Kidney epithelial cell (primary cell): ENCODE measurements at regions not wholly inside any gene's neighbourhood (a gene's known extent, or its start where the extent isn't known, plus 50 kb on each side); places are given as distances from the start of the nearest gene placed in this dataset.

ENCODE experiments used
- DNase-seq: peaks from one replicate; pipeline ENCODE4 v3.0.0-alpha.2; 2010; ENCODE audit warnings: low read depth
- H3K27me3 ChIP-seq: 2 replicates; pipeline ENCODE4 v1.6.0; 2011; ENCODE audit warnings: low read length; ENCODE audit not compliant: control insufficient read depth, insufficient read depth
- H3K36me3 ChIP-seq: 2 replicates; pipeline ENCODE4 v1.5.1; 2011; ENCODE audit warnings: low read length; ENCODE audit not compliant: control insufficient read depth, insufficient read depth
- H3K4me3 ChIP-seq: 2 replicates; pipeline ENCODE4 v1.5.1; 2011; ENCODE audit warnings: low read depth, mild to moderate bottlenecking, control low read depth, low read length
- TF ChIP-seq, protein P1 (sequence below): IDR thresholded peaks from 2 replicates; pipeline ENCODE4 v1.5.1; 2011; ENCODE audit warnings: mild to moderate bottlenecking, moderate library complexity, low read length, control low read depth, inconsistent platforms; ENCODE audit not compliant: insufficient read depth, poor library complexity, severe bottlenecking

DNA sequence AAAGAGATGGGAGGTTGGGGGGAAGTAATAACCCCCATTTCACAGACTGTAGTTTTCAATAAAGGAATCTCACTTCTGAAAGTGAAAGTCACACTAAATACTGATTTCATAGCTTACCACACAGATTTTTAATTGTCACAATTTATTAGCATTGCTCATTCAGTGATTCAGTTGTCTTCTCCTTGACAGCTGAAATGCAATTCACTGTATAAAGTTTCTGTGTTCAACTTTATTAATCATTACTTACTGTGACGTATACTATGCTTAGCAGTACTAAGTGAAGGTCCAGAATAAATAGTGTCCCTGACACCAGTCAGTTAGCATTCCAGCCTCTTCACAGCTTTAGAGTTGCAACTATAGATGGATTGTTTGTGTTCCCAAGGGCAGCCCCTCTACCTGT is 324.1 kb upstream of the CRIM1 start:
- TF ChIP-seq, protein P1, sequence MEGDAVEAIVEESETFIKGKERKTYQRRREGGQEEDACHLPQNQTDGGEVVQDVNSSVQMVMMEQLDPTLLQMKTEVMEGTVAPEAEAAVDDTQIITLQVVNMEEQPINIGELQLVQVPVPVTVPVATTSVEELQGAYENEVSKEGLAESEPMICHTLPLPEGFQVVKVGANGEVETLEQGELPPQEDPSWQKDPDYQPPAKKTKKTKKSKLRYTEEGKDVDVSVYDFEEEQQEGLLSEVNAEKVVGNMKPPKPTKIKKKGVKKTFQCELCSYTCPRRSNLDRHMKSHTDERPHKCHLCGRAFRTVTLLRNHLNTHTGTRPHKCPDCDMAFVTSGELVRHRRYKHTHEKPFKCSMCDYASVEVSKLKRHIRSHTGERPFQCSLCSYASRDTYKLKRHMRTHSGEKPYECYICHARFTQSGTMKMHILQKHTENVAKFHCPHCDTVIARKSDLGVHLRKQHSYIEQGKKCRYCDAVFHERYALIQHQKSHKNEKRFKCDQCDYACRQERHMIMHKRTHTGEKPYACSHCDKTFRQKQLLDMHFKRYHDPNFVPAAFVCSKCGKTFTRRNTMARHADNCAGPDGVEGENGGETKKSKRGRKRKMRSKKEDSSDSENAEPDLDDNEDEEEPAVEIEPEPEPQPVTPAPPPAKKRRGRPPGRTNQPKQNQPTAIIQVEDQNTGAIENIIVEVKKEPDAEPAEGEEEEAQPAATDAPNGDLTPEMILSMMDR: no peak
- H3K4me3 ChIP-seq: no peak overlapping the region
- no peaks in the 10 kb centered on the region for H3K36me3 ChIP-seq
- no peaks in the 10 kb centered on the region for H3K27me3 ChIP-seq
- DNase-seq: no peak

DNA sequence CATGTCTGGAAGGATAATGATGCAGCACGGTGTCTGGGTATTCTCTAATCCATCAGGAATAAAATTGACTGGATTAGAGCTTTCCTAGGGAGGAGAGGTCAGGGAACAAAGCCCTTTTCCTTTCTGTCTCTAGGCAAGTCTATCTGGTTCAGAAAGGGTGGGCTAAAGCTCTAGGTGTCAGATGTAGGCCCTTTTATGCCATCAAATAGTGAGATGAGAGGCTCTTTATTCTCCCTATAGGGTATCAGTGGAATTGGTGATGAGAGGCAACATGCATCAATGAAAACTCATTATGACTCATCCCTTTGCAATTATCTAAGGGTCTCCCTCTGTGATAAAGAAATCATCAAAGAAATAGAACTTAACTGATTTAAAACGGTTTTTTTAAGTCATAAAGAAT is 328.0 kb upstream of the CRIM1 start:
- H3K27me3 ChIP-seq: no peaks in the 10 kb centered on the region
- H3K4me3 ChIP-seq: no peak overlapping the region
- DNase-seq: no peak
- TF ChIP-seq, protein P1: no peak
- H3K36me3 ChIP-seq: no peaks in the 10 kb centered on the region

DNA sequence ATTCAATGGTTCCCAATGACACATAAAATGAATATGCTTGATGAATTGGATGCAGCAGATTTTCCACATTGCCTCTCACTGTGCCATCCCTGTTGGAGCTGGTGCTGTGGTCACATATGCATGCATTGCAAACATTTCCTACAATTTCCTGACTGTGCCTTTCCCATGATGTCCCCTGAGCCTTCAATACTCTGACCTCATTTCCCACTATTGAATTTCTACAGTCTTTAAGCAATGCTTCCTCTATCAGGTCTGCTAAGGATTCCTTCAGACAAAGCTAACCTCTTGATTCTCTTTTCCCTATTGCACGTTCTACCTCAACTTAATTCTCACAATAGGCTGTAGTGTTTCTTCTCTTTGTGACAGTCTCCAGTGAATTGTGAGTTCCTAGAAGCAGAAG is 342.5 kb upstream of the CRIM1 start:
- DNase-seq: no peak
- Histone ChIP-seq H3K36me3 (no peaks in the 10 kb centered on the region), H3K4me3 (no peak overlapping the region), H3K27me3 (no peaks in the 10 kb centered on the region)
- TF ChIP-seq, protein P1: no peak

DNA sequence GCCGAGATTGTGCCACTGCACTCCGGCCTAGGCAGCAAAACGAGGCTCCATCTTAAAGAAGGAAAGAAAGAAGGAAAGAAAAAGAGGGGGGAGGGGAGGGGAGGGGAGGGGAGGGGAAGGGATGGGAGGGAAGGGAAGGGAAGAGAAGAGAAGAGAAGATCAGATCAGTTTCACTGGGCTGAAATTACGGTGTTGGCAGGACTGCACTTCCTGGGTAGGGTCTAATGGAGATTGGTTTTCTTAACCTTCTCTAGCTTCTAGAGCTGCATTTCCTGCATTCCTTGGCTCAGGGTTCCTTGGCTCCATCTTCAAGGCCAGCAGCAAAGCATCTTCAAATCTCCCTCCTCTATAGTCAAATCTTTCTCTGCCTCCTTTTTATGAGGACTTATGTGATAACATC is 349.1 kb upstream of the CRIM1 start:
- Histone ChIP-seq H3K4me3 (no peak overlapping the region), H3K27me3 (no peaks in the 10 kb centered on the region), H3K36me3 (no peaks in the 10 kb centered on the region)
- TF ChIP-seq, protein P1: no peak
- no peak for DNase-seq

DNA sequence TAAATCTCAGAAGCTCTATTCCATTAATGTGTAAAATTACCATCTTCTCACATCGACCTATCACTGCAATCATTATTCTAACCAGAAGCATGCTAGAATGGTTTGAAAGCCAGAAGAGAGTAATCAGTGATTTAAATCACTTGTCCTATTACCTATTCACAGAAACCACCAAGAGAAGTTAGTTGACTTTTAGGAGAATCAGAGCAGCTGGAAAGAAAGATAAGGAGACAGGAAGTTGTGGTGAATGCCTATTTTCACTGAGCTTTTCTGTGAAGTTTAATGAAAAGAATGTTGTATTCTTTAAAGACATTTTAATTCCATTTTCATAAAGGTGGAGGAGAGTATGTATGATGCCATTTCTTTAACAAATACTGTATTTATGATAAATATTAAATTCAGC is 352.6 kb upstream of the CRIM1 start:
- Histone ChIP-seq H3K4me3 (no peak overlapping the region), H3K27me3 (no peaks in the 10 kb centered on the region), H3K36me3 (no peaks in the 10 kb centered on the region)
- TF ChIP-seq, protein P1: no peak
- DNase-seq: no peak

DNA sequence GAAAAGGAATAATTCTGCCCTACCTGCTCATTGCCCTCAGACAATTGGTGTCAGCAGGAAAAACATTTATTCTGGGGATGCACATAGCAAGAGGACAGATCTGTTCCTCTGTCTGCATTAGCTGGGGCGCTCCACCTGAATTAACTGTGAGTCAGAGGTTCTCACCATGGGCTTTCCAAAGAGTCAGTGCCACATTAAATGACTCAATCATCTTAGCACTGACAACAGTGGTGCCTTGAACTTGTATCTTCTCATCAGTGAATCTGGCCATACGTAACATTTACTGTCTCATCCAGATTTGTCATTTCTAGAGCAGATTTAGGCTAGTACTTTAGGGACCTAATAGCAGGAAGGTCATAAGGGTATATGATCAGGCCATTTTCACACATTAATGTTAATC is 358.1 kb upstream of the CRIM1 start:
- no peaks in the 10 kb centered on the region for H3K27me3 ChIP-seq

More for the DNA sequence above, 358.1 kb upstream of the CRIM1 start:
- TF ChIP-seq, protein P1: no peak
- no peaks in the 10 kb centered on the region for H3K36me3 ChIP-seq
- no peak overlapping the region for H3K4me3 ChIP-seq
- no peak for DNase-seq
